Adrenal gland (tissue), 9 donors: ENCODE measurements at regions not wholly inside any gene's neighbourhood (a gene's known extent, or its start where the extent isn't known, plus 50 kb on each side); places are given as distances from the start of the nearest gene placed in this dataset.

Experiments used
- DNase-seq, 7 donors: peaks; one replicate each; pipeline ENCODE4 v3.0.0-alpha.2; 2019 to 2020
- H3K27ac ChIP-seq, 5 donors: fragments of 200-600 bp; sonication (generic) in 4 of 5; 1 replicate in 3 of 5; 2 replicates in 2 of 5; pipeline versions ENCODE4 v1.5.1 to v1.8.0; 2016 to 2020; ENCODE audit warnings: mild to moderate bottlenecking in 1 of 5
- H3K27me3 ChIP-seq: fragments of 200-600 bp; 2 replicates; pipeline ENCODE4 v1.8.0; 2021
- H3K36me3 ChIP-seq, 2 donors: fragments of 200-600 bp; replicated peaks in 1 of 2; 1 replicate in 1 of 2; 2 replicates in 1 of 2; pipeline versions ENCODE4 v1.5.1 to v1.8.0; 2018 to 2022
- H3K4me1 ChIP-seq, 2 donors: fragments of 200-600 bp; replicated peaks in 1 of 2; 1 replicate in 1 of 2; 2 replicates in 1 of 2; pipeline versions ENCODE4 v1.5.1 to v1.8.0; 2018 to 2021
- H3K4me3 ChIP-seq, 4 donors: fragments of 200-600 bp; sonication (generic) in 3 of 4; one replicate each; pipeline ENCODE4 v1.5.1; 2016 to 2018
- H3K9me3 ChIP-seq, 3 donors: fragments of 200-600 bp; sonication (generic) in 1 of 3; replicated peaks in 1 of 3; 1 replicate in 2 of 3; 2 replicates in 1 of 3; pipeline versions ENCODE4 v1.5.1 to v1.8.0; 2016 to 2021
- CTCF ChIP-seq, 6 experiments: fragments of 450-650 bp in 4 of 6; fragments of 200-600 bp in 2 of 6; sonication (generic) in 1 of 6; IDR thresholded peaks; 1 replicate in 5 of 6; 2 replicates in 1 of 6; pipeline versions ENCODE4 v1.5.1 to v1.8.0; 2016 to 2021; ENCODE audit warnings: antibody characterized with exemption in 6 of 6, mild to moderate bottlenecking in 2 of 6, moderate library complexity in 1 of 6
- POLR2A ChIP-seq, 2 donors: fragments of 450-650 bp; IDR thresholded peaks; one replicate each; pipeline ENCODE4 v1.6.1; 2017; ENCODE audit warnings: antibody characterized with exemption in 2 of 2, mild to moderate bottlenecking in 2 of 2, moderate library complexity in 1 of 2
- WGBS, 4 donors: extraction: QIAGEN DNeasy Blood & Tissue Kit in 2 of 4; methylation state at CpG; one replicate each; pipeline versions ENCODE4 v1.1.5 to v1.1.7; 2013 to 2017; 5-methylcytosine and 5-hydroxymethylcytosine counted together
- intact Hi-C, 2 donors: fragments of 100-400 bp; cut with DNase I; formaldehyde crosslinking; loops; one replicate each; pipeline versions ENCODE4 v1.14.1 to v1.15.0; 2022 to 2023
- donor health status: healthy with polysubstance abuse.
- donor health status: Bipolar disorder and iron deficiency.
- donor health status: DM: yes; HTN: yes; CAD: no.
- donor health status: DM: no; HTN: no; CAD: no.
- donor health status: DM: no; HTN: no; CAD: no.

DNA sequence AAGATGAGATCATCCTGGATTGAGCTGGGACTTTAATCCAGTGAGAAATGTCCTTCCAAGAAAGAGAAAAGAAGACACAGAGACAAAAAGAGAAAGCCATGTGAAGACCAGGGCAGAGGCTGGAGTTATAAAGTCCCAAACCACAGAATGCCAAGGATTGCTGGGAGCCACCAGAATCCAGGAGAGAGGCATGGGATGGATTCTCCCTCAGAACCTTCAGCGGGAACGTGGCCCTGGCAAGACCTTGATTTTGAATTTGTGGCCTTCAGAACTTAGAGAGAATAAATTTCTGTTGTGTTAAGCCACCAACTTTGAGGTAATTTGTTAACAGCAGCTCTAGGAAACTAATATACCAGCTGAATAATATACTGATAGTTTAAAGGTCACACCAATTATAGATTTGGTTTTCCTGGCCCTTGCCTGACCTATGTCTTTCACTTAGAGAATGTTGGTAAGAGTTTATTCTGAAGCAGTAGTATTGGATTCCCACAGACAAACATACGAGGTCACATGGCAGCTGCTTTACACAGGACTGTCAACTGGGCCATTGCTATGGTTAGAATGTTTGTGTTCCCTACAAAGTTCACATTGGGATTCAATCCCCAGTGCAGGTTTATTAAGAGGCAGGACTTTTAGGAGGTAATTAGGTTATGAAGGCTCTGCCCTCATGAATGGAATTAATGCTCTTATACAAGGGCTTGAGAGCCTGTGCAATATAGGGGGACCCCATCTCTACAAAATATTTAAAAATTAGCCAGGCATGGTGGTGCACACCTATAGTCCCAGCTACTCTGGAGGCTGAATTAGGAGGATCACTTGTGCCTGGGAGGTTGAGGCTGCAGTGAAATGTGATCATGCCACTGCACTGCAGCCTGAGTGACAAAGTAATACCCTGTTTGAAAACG, 156.5 kb upstream of the EEA1 start:
- no peak for DNase-seq
- H3K27me3 ChIP-seq, result no peaks in the 10 kb centered on the region
- H3K36me3 ChIP-seq, result no peaks in the 10 kb centered on the region
- TF ChIP-seq CTCF (IDR thresholded peaks at IDR 0.05) (no peak), POLR2A (IDR thresholded peaks at IDR 0.05) (no peak)
- no peak overlapping the region for H3K27ac ChIP-seq
- 67 to 79% (median 70%) methylated on average over 4 of the region's 4 CpGs for WGBS, 4 donors
- H3K4me1 ChIP-seq, result peaks cover 0 to 4% of the 10 kb centered on the region in 2 donors
- H3K9me3 ChIP-seq, result no peaks in the 10 kb centered on the region
- intact Hi-C loops, result no loop called here
- no peak overlapping the region for H3K4me3 ChIP-seq

DNA sequence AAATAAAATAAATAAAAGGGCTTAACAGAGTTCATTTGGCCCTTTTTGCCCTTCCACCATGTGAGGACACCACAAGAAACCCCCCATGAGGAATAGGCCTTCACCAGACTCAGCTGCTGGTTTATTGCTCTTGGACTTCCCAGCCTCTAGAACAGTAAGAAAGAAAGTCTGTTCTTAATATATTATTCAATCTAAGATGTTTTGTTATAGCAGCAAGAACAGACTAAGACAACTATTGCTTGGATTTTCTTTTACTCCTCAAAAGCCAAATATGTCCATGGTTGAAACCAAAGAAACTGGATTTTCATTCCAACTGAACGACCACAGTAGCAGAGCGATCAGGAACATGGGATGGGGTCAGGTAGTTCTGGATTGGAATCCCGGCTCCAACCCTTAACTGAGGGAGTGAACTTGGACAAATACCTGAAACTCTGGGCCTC, 157.2 kb upstream of the EEA1 start:
- intact Hi-C loops, result no loop called here
- no peak overlapping the region for H3K27ac ChIP-seq
- DNase-seq, result no peak
- H3K4me1 ChIP-seq, result peaks cover 0 to 4% of the 10 kb centered on the region in 2 donors
- no peak for TF ChIP-seq CTCF (IDR thresholded peaks at IDR 0.05)
- no peak for TF ChIP-seq POLR2A (IDR thresholded peaks at IDR 0.05)
- WGBS, 4 donors, result 92 to 98% (median 97%) methylated on average over 3 of the region's 3 CpGs
- no peaks in the 10 kb centered on the region for H3K36me3 ChIP-seq
- H3K4me3 ChIP-seq, result no peak overlapping the region
- no peaks in the 10 kb centered on the region for H3K9me3 ChIP-seq
- no peaks in the 10 kb centered on the region for H3K27me3 ChIP-seq

- WGBS, 4 donors, result 74 to 88% (median 78%) methylated on average over 6 of the region's 6 CpGs
- TF ChIP-seq POLR2A (IDR thresholded peaks at IDR 0.05), result no peak
- TF ChIP-seq CTCF (IDR thresholded peaks at IDR 0.05), result no peak
- H3K4me3 ChIP-seq, result no peak overlapping the region
- H3K4me1 ChIP-seq, result peaks cover 0 to 4% of the 10 kb centered on the region in 2 donors
- no peaks in the 10 kb centered on the region for H3K36me3 ChIP-seq
- no peak overlapping the region for H3K27ac ChIP-seq
- intact Hi-C loops, result no loop called here
- no peak for DNase-seq
- H3K9me3 ChIP-seq, result no peaks in the 10 kb centered on the region
- H3K27me3 ChIP-seq, result no peaks in the 10 kb centered on the region
Observed at GRCh38 chr12:93087840-93088610, 158.9 kb upstream of the EEA1 start.

DNA sequence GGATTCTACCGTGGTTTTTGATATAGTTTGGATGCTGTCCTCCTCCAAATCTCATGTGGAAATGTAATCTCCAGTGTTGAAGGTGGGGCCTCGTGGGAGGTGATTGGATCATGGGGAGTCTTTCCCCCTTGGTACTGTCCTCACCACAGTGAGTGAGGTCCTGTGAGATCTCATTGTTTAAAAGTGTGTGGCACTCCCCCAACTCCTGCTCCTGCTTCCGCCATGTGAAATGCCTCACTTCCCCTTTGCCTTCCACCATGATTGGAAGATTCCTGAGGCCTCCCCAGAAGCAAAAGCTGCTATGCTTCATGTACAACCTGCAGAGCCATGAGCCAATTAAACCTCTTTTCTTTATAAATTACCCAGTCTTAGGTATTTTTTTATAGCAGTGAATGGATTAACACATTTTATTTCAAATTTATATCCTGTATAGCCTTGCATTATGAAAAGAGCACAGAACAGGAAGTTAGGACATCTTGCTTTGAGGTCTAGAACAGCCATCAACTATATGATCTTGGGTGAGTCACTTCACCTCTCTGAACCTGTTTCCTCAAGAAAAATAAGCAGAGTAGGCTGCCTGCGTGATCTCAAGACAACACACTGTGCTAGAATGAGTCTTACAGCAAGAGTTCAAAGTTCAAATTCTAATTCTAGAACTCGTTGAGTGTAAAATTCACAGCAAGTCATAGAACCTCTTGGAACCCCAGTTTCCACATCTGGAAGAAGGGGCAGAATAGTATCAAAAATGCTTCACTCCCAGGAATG, 160.9 kb upstream of the EEA1 start:
- Histone ChIP-seq H3K27ac (no peak overlapping the region), H3K4me1 (peaks cover 0 to 4% of the 10 kb centered on the region in 2 donors), H3K4me3 (no peak overlapping the region), H3K9me3 (no peaks in the 10 kb centered on the region), H3K27me3 (no peaks in the 10 kb centered on the region), H3K36me3 (no peaks in the 10 kb centered on the region)
- intact Hi-C loops, result no loop called here
- no peak for TF ChIP-seq POLR2A (IDR thresholded peaks at IDR 0.05)
- no peak for TF ChIP-seq CTCF (IDR thresholded peaks at IDR 0.05)
- no peak for DNase-seq
- 78 to 87% (median 85%) methylated on average over 5 of the region's 5 CpGs for WGBS, 4 donors
